Chondrocyte (in vitro differentiated cells): ENCODE measurements at regions not wholly inside any gene's neighbourhood (a gene's known extent, or its start where the extent isn't known, plus 50 kb on each side); places are given as distances from the start of the nearest gene placed in this dataset.

Source experiments
- DNase-seq: peaks from one replicate; pipeline ENCODE4 v3.0.0; 2021; ENCODE audit warnings: mixed read lengths, low spot score
- H3K27ac Mint-ChIP-seq: one replicate; pipeline ENCODE4 v1.8.0; 2021; ENCODE audit warnings: mild to moderate bottlenecking, moderate library complexity, mixed read lengths; ENCODE audit not compliant: unreplicated experiment
- H3K27me3 Mint-ChIP-seq: 2 replicates; pipeline ENCODE4 v1.8.0; 2021; ENCODE audit warnings: low read depth, mixed read lengths
- H3K36me3 Mint-ChIP-seq: 2 replicates; pipeline ENCODE4 v1.8.0; 2021; ENCODE audit warnings: low read depth, mixed read lengths
- H3K4me1 Mint-ChIP-seq: 2 replicates; pipeline ENCODE4 v1.8.0; 2021; ENCODE audit warnings: low read depth, mild to moderate bottlenecking, mixed read lengths
- H3K4me3 Mint-ChIP-seq: one replicate; pipeline ENCODE4 v1.8.0; 2021; ENCODE audit warnings: mild to moderate bottlenecking, moderate library complexity, mixed read lengths; ENCODE audit not compliant: unreplicated experiment
- H3K9me3 Mint-ChIP-seq: 2 replicates; pipeline ENCODE4 v1.8.0; 2021; ENCODE audit warnings: low read depth, mixed read lengths
- CTCF ChIP-seq: fragments of 200-600 bp; sonication (generic); IDR thresholded peaks from 2 replicates; pipeline ENCODE4 v1.5.0; 2021; ENCODE audit warnings: antibody characterized with exemption, mild to moderate bottlenecking, moderate library complexity

GRCh38 chr15:95948411-95948810, 382.1 kb upstream of the NR2F2 start:
- Mint-ChIP-seq H3K27me3 (no peaks in the 10 kb centered on the region), H3K4me3 (no peak overlapping the region), H3K36me3 (no peaks in the 10 kb centered on the region), H3K9me3 (peaks cover 2% of the 10 kb centered on the region), H3K27ac (no peak overlapping the region), H3K4me1 (no peaks in the 10 kb centered on the region)
- no peak for TF ChIP-seq CTCF
- no peak for DNase-seq

- no peak overlapping the region for H3K27ac Mint-ChIP-seq
- H3K4me1 Mint-ChIP-seq, result no peaks in the 10 kb centered on the region
- no peak overlapping the region for H3K4me3 Mint-ChIP-seq
- no peak for DNase-seq
- peaks cover 3% of the 10 kb centered on the region for H3K36me3 Mint-ChIP-seq
- TF ChIP-seq CTCF, result no peak
- H3K27me3 Mint-ChIP-seq, result no peaks in the 10 kb centered on the region
- H3K9me3 Mint-ChIP-seq, result peaks cover 18% of the 10 kb centered on the region
These were observed 377.5 kb upstream of the NR2F2 start for GRCh38 chr15:95953032-95953431.

GRCh38 chr15:95957861-95958260, 372.6 kb upstream of the NR2F2 start:
- no peaks in the 10 kb centered on the region for H3K4me1 Mint-ChIP-seq
- peaks cover 30% of the 10 kb centered on the region for H3K9me3 Mint-ChIP-seq
- H3K27ac Mint-ChIP-seq, result no peak overlapping the region
- DNase-seq, result no peak
- TF ChIP-seq CTCF, result no peak
- H3K27me3 Mint-ChIP-seq, result no peaks in the 10 kb centered on the region
- no peak overlapping the region for H3K4me3 Mint-ChIP-seq
- H3K36me3 Mint-ChIP-seq, result peaks cover 5% of the 10 kb centered on the region

GRCh38 chr15:95958382-95958781, 372.1 kb upstream of the NR2F2 start:
- Mint-ChIP-seq H3K27ac (no peak overlapping the region), H3K4me1 (no peaks in the 10 kb centered on the region), H3K4me3 (no peak overlapping the region), H3K27me3 (no peaks in the 10 kb centered on the region), H3K36me3 (peaks cover 5% of the 10 kb centered on the region), H3K9me3 (peaks cover 30% of the 10 kb centered on the region)
- TF ChIP-seq CTCF, result no peak
- DNase-seq, result no peak

GRCh38 chr15:95968856-95969255, 361.6 kb upstream of the NR2F2 start:
- no peaks in the 10 kb centered on the region for H3K36me3 Mint-ChIP-seq
- H3K4me3 Mint-ChIP-seq, result no peak overlapping the region
- H3K27ac Mint-ChIP-seq, result no peak overlapping the region
- no peak for TF ChIP-seq CTCF
- no peak for DNase-seq
- H3K4me1 Mint-ChIP-seq, result peaks cover 9% of the 10 kb centered on the region
- H3K27me3 Mint-ChIP-seq, result no peaks in the 10 kb centered on the region
- peaks cover 3% of the 10 kb centered on the region for H3K9me3 Mint-ChIP-seq
